ENCODE measurements at regions not wholly inside any gene's neighbourhood (a gene's known extent, or its start where the extent isn't known, plus 50 kb on each side); places are given as distances from the start of the nearest gene placed in this dataset.

DNA sequence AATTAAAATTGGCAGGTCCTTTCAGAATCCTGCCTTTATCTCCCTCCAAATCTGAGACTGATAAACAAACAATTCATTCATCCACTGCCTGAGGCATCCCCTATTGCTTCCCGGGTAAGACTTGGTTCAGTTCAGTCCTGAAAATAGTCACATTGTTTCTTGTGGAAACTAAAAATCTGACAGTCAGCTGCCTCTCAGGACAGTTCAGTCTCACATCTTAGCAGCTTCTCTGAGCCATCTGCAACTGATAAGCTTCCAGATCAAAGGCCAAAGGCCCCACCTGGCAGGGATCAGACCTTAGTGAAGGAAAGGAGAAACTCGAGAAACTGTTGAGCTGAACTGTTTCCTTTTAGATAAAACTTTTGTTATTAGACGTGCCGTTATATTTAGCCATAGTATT is 264.5 kb downstream of the IL15 start:
- intact Hi-C loops (cut with micrococcal nuclease) = no loop called here
- no peak overlapping the region for H3K4me2 ChIP-seq (replicated peaks; ENCODE audit: extremely low read depth, low read length, poor library complexity, severe bottlenecking)
- no peaks in the 10 kb centered on the region for H4K20me1 ChIP-seq (ENCODE audit: insufficient read depth, low read length)
- H3K4me1 ChIP-seq (ENCODE audit: control insufficient read depth in 1 of 2, insufficient read depth in 2 of 2, low read length in 2 of 2) = no peaks in the 10 kb centered on the region
- no peaks in the 10 kb centered on the region for H3K79me2 ChIP-seq (ENCODE audit: insufficient read depth, low read length)
- DNase-seq = no peak
- Mint-ChIP-seq H3K27ac (no peak overlapping the region), H3K4me3 (no peak overlapping the region), H3K36me3 (no peaks in the 10 kb centered on the region), H3K9me3 (peaks cover 0 to 2% (median 0%) of the 10 kb centered on the region in 7 donors), H3K4me1 (peaks cover 5% of the 10 kb centered on the region), H3K27me3 (ENCODE audit: low read depth in 3 of 3) (peaks cover 0 to 2% (median 0%) of the 10 kb centered on the region in 3 donors)
- TF ChIP-seq, protein P1, sequence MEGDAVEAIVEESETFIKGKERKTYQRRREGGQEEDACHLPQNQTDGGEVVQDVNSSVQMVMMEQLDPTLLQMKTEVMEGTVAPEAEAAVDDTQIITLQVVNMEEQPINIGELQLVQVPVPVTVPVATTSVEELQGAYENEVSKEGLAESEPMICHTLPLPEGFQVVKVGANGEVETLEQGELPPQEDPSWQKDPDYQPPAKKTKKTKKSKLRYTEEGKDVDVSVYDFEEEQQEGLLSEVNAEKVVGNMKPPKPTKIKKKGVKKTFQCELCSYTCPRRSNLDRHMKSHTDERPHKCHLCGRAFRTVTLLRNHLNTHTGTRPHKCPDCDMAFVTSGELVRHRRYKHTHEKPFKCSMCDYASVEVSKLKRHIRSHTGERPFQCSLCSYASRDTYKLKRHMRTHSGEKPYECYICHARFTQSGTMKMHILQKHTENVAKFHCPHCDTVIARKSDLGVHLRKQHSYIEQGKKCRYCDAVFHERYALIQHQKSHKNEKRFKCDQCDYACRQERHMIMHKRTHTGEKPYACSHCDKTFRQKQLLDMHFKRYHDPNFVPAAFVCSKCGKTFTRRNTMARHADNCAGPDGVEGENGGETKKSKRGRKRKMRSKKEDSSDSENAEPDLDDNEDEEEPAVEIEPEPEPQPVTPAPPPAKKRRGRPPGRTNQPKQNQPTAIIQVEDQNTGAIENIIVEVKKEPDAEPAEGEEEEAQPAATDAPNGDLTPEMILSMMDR (IDR thresholded peaks at IDR 0.05) = no peak
- H2AFZ ChIP-seq (ENCODE audit: insufficient read depth, low read depth, low read length, poor library complexity, severe bottlenecking) = no peak overlapping the region
- peaks cover 0 to 4% of the 10 kb centered on the region in 2 donors for H3K9me3 ChIP-seq (replicated peaks in 1 of 2; ENCODE audit: control insufficient read depth in 1 of 2, insufficient read depth in 1 of 2, low read length in 2 of 2)
- no peak overlapping the region for H3K4me3 ChIP-seq (replicated peaks in 1 of 3; ENCODE audit: low read depth in 2 of 3, low read length in 3 of 3)
- 100% methylated on average over 2 of the region's 4 CpGs for WGBS (ENCODE audit: insufficient coverage)
- H3K9ac ChIP-seq (ENCODE audit: insufficient read depth, low read length, poor library complexity, severe bottlenecking) = no peak overlapping the region
- no peaks in the 10 kb centered on the region for H3K36me3 ChIP-seq (replicated peaks in 1 of 2; ENCODE audit: control insufficient read depth in 1 of 2, insufficient read depth in 2 of 2, low read length in 2 of 2)
- no peak overlapping the region for H3K27ac ChIP-seq (ENCODE audit: low read depth in 1 of 2, low read length in 2 of 2)
- no peaks in the 10 kb centered on the region for H3K27me3 ChIP-seq (ENCODE audit: control insufficient read depth in 2 of 2, insufficient read depth in 2 of 2, low read length in 2 of 2)

DNA sequence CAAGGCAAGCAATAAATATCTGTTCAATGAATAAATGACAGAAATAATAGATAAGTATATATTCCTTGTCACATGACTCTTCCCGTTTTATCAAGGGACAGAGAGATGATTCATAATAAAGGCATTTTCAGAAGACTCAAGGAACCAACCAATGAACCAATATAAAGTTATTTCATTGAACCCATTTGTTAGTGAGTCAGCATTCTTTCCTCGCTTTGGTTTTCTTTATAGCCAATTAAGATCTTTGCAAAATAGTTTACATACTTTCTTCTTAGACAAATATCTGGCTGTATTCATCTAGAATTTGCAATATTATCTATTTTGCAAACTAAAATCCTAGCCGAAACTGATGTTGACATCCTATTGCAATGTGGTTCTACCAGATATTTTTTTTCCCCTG is 269.4 kb downstream of the IL15 start:
- Mint-ChIP-seq H3K36me3 (no peaks in the 10 kb centered on the region), H3K4me3 (no peak overlapping the region), H3K4me1 (no peaks in the 10 kb centered on the region), H3K27ac (no peak overlapping the region), H3K9me3 (peaks cover 0 to 4% (median 2%) of the 10 kb centered on the region in 7 donors), H3K27me3 (ENCODE audit: low read depth in 3 of 3) (no peaks in the 10 kb centered on the region)
- H3K4me1 ChIP-seq (ENCODE audit: control insufficient read depth in 1 of 2, insufficient read depth in 2 of 2, low read length in 2 of 2) = no peaks in the 10 kb centered on the region
- no peak overlapping the region for H3K27ac ChIP-seq (ENCODE audit: low read depth in 1 of 2, low read length in 2 of 2)
- no peak overlapping the region for H3K4me2 ChIP-seq (replicated peaks; ENCODE audit: extremely low read depth, low read length, poor library complexity, severe bottlenecking)
- H3K27me3 ChIP-seq (ENCODE audit: control insufficient read depth in 2 of 2, insufficient read depth in 2 of 2, low read length in 2 of 2) = no peaks in the 10 kb centered on the region
- no peak overlapping the region for H3K4me3 ChIP-seq (replicated peaks in 1 of 3; ENCODE audit: low read depth in 2 of 3, low read length in 3 of 3)
- H3K9ac ChIP-seq (ENCODE audit: insufficient read depth, low read length, poor library complexity, severe bottlenecking) = no peak overlapping the region
- H3K36me3 ChIP-seq (replicated peaks in 1 of 2; ENCODE audit: control insufficient read depth in 1 of 2, insufficient read depth in 2 of 2, low read length in 2 of 2) = no peaks in the 10 kb centered on the region
- no peak for DNase-seq
- WGBS (ENCODE audit: insufficient coverage) = 100% methylated on average over 1 of the region's 3 CpGs
- H2AFZ ChIP-seq (ENCODE audit: insufficient read depth, low read depth, low read length, poor library complexity, severe bottlenecking) = no peak overlapping the region
- TF ChIP-seq, protein P1 (IDR thresholded peaks at IDR 0.05) = no peak
- H3K79me2 ChIP-seq (ENCODE audit: insufficient read depth, low read length) = no peaks in the 10 kb centered on the region
- H3K9me3 ChIP-seq (replicated peaks in 1 of 2; ENCODE audit: control insufficient read depth in 1 of 2, insufficient read depth in 1 of 2, low read length in 2 of 2) = peaks cover 0 to 4% of the 10 kb centered on the region in 2 donors
- intact Hi-C loops (cut with micrococcal nuclease) = no loop called here
- H4K20me1 ChIP-seq (ENCODE audit: insufficient read depth, low read length) = no peaks in the 10 kb centered on the region
